ENCODE measurements at regions not wholly inside any gene's neighbourhood (a gene's known extent, or its start where the extent isn't known, plus 50 kb on each side); places are given as distances from the start of the nearest gene placed in this dataset.

GRCh38 chr3:76566904-76567303 lies 473.0 kb upstream of the ROBO2 start:
- no peak for TF ChIP-seq CTCF (IDR thresholded peaks at IDR 0.05)
- Histone ChIP-seq H3K9me3 (no peaks in the 10 kb centered on the region), H3K4me1 (no peaks in the 10 kb centered on the region), H3K27ac (no peak overlapping the region), H3K36me3 (no peaks in the 10 kb centered on the region), H3K27me3 (no peaks in the 10 kb centered on the region), H3K4me3 (no peak overlapping the region)
- no peak for DNase-seq (ENCODE audit: low spot score)

GRCh38 chr3:76570436-76571057 lies 469.4 kb upstream of the ROBO2 start:
- H3K9me3 ChIP-seq = no peaks in the 10 kb centered on the region
- no peak overlapping the region for H3K4me3 ChIP-seq
- no peaks in the 10 kb centered on the region for H3K27me3 ChIP-seq
- DNase-seq (ENCODE audit: low spot score) = no peak
- H3K4me1 ChIP-seq = no peaks in the 10 kb centered on the region
- peak; percentile 55 to 65 for TF ChIP-seq CTCF (IDR thresholded peaks at IDR 0.05)
- no peak overlapping the region for H3K27ac ChIP-seq
- no peaks in the 10 kb centered on the region for H3K36me3 ChIP-seq

GRCh38 chr3:76576201-76576600 lies 463.7 kb upstream of the ROBO2 start:
- H3K27ac ChIP-seq = no peak overlapping the region
- H3K27me3 ChIP-seq = no peaks in the 10 kb centered on the region
- TF ChIP-seq CTCF (IDR thresholded peaks at IDR 0.05) = no peak
- no peak overlapping the region for H3K4me3 ChIP-seq
- no peaks in the 10 kb centered on the region for H3K36me3 ChIP-seq
- no peak for DNase-seq (ENCODE audit: low spot score)
- H3K4me1 ChIP-seq = no peaks in the 10 kb centered on the region
- H3K9me3 ChIP-seq = no peaks in the 10 kb centered on the region

GRCh38 chr3:76582098-76582497 lies 457.8 kb upstream of the ROBO2 start:
- Histone ChIP-seq H3K4me3 (no peak overlapping the region), H3K9me3 (no peaks in the 10 kb centered on the region), H3K27ac (peak overlapping the region in 1 of 2 donors; percentile 65), H3K36me3 (no peaks in the 10 kb centered on the region), H3K27me3 (no peaks in the 10 kb centered on the region), H3K4me1 (no peaks in the 10 kb centered on the region)
- TF ChIP-seq CTCF (IDR thresholded peaks at IDR 0.05) = no peak
- DNase-seq (ENCODE audit: low spot score) = no peak

- Histone ChIP-seq H3K27ac (peak overlapping the region in 1 of 2 donors; percentile 65), H3K36me3 (no peaks in the 10 kb centered on the region), H3K4me3 (no peak overlapping the region), H3K27me3 (no peaks in the 10 kb centered on the region), H3K4me1 (no peaks in the 10 kb centered on the region), H3K9me3 (no peaks in the 10 kb centered on the region)
- TF ChIP-seq CTCF (IDR thresholded peaks at IDR 0.05) = no peak
- no peak for DNase-seq (ENCODE audit: low spot score)
Observed at GRCh38 chr3:76582632-76583378, 457.1 kb upstream of the ROBO2 start.
